HEK293T (cell line): ENCODE measurements at regions not wholly inside any gene's neighbourhood (a gene's known extent, or its start where the extent isn't known, plus 50 kb on each side); places are given as distances from the start of the nearest gene placed in this dataset.

Experiments used
- CTCF ChIA-PET: fragments of 350-600 bp; formaldehyde crosslinking; extraction: SDS; loops from one replicate; lab custom pipeline; 2021; ENCODE audit warnings: antibody characterized with exemption, inconsistent platforms; lab: Yijun Ruan, JAX
- POLR2A ChIA-PET: fragments of 350-600 bp; formaldehyde crosslinking; extraction: SDS; loops from one replicate; lab custom pipeline; 2020; ENCODE audit warnings: antibody characterized with exemption, inconsistent platforms; lab: Yijun Ruan, JAX
- DNase-seq: peaks from one replicate; pipeline ENCODE4 v3.0.0; 2012; ENCODE audit warnings: mixed read lengths; ENCODE audit errors: extremely low spot score
- ARNT ChIP-seq: fragments of 450-650 bp; IDR thresholded peaks from 2 replicates; pipeline ENCODE4 v1.6.1; 2017; ENCODE audit warnings: mild to moderate bottlenecking
- BHLHE40 ChIP-seq: fragments of 450-650 bp; IDR thresholded peaks from 2 replicates; pipeline ENCODE4 v1.6.1; 2016; ENCODE audit warnings: mild to moderate bottlenecking, moderate library complexity, borderline replicate concordance
- CTBP1 ChIP-seq: fragments of 450-650 bp; IDR thresholded peaks from 2 replicates; pipeline ENCODE4 v1.6.1; 2016; ENCODE audit warnings: borderline replicate concordance
- ELF4 ChIP-seq: fragments of 450-650 bp; IDR thresholded peaks from 2 replicates; pipeline ENCODE4 v1.6.1; 2017; ENCODE audit warnings: antibody characterized with exemption
- FOXA1 ChIP-seq: fragments of 450-650 bp; IDR thresholded peaks from 2 replicates; pipeline ENCODE4 v1.6.1; 2016; ENCODE audit warnings: mild to moderate bottlenecking
- FOXK2 ChIP-seq: fragments of 450-650 bp; IDR thresholded peaks from 2 replicates; pipeline ENCODE4 v1.6.1; 2016; ENCODE audit warnings: mild to moderate bottlenecking
- FOXM1 ChIP-seq: fragments of 450-650 bp; IDR thresholded peaks from 2 replicates; pipeline ENCODE4 v1.6.1; 2017; ENCODE audit warnings: mild to moderate bottlenecking, borderline replicate concordance
- HDGF ChIP-seq: fragments of 450-650 bp; IDR thresholded peaks from 2 replicates; pipeline ENCODE4 v1.6.1; 2017; ENCODE audit warnings: antibody characterized with exemption, borderline replicate concordance
- L3MBTL2 ChIP-seq: fragments of 450-650 bp; conservative IDR thresholded peaks from 2 replicates; pipeline ENCODE4 v1.6.1; 2016; ENCODE audit warnings: mild to moderate bottlenecking
- LEF1 ChIP-seq: fragments of 450-650 bp; IDR thresholded peaks from 2 replicates; pipeline ENCODE4 v1.6.1; 2017; ENCODE audit warnings: mild to moderate bottlenecking, borderline replicate concordance
- NFRKB ChIP-seq: fragments of 450-650 bp; IDR thresholded peaks from 2 replicates; pipeline ENCODE4 v1.6.1; 2016; ENCODE audit warnings: mild to moderate bottlenecking, moderate library complexity
- PKNOX1 ChIP-seq: fragments of 450-650 bp; IDR thresholded peaks from 2 replicates; pipeline ENCODE4 v1.6.1; 2016
- SP1 ChIP-seq: fragments of 450-650 bp; IDR thresholded peaks from 2 replicates; pipeline ENCODE4 v1.6.1; 2017
- SUZ12 ChIP-seq: fragments of 450-650 bp; IDR thresholded peaks from 2 replicates; pipeline ENCODE4 v1.6.1; 2016; ENCODE audit warnings: mild to moderate bottlenecking
- TARDBP ChIP-seq: fragments of 450-650 bp; IDR thresholded peaks from 2 replicates; pipeline ENCODE4 v1.6.1; 2016
- ZNF384 ChIP-seq: fragments of 450-650 bp; IDR thresholded peaks from 2 replicates; pipeline ENCODE4 v1.6.1; 2016

- ChIA-PET POLR2A (interaction anchor here (0.6 kb wide), 1 partner anchor 19 kb away, joined by 3 read pairs; no protein-coding TSS in a partner anchor), CTCF (interaction anchor here (0.6 to 1.3 kb wide), 3 partner anchors 10 to 106 kb away, joined by 3 read pairs; no protein-coding TSS in a partner anchor)
- no peak for DNase-seq
- TF ChIP-seq SP1 (no peak), SUZ12 (no peak), ZNF384 (no peak), CTBP1 (no peak), TARDBP (no peak), PKNOX1 (no peak), HDGF (no peak), FOXA1 (no peak), ARNT (no peak), BHLHE40 (no peak), L3MBTL2 (no peak), FOXM1 (no peak), LEF1 (no peak), NFRKB (no peak), FOXK2 (no peak), ELF4 (no peak)
Measured at GRCh38 chr2:234241656-234242458, 191.4 kb downstream of the SPP2 start.

GRCh38 chr2:234240917-234241316 lies 190.4 kb downstream of the SPP2 start:
- ChIA-PET CTCF (no interaction called here), POLR2A (no interaction called here)
- TF ChIP-seq ELF4, result no peak
- no peak for TF ChIP-seq ARNT
- TF ChIP-seq CTBP1, result no peak
- no peak for TF ChIP-seq L3MBTL2
- no peak for TF ChIP-seq FOXM1
- TF ChIP-seq PKNOX1, result no peak
- TF ChIP-seq NFRKB, result no peak
- no peak for TF ChIP-seq HDGF
- no peak for TF ChIP-seq SP1
- no peak for TF ChIP-seq FOXA1
- TF ChIP-seq BHLHE40, result no peak
- TF ChIP-seq LEF1, result no peak
- TF ChIP-seq ZNF384, result no peak
- no peak for TF ChIP-seq FOXK2
- DNase-seq, result no peak

- ChIA-PET CTCF (no interaction called here), POLR2A (no interaction called here)
- TF ChIP-seq L3MBTL2 (no peak), TARDBP (no peak), LEF1 (no peak), SUZ12 (no peak), BHLHE40 (no peak), FOXM1 (no peak), ELF4 (no peak), SP1 (no peak)
- DNase-seq, result no peak
Measured at GRCh38 chr2:234235191-234235590, 184.7 kb downstream of the SPP2 start.

- TF ChIP-seq LEF1, result no peak
- no peak for TF ChIP-seq SUZ12
- no peak for TF ChIP-seq HDGF
- no peak for TF ChIP-seq NFRKB
- TF ChIP-seq SP1, result no peak
- TF ChIP-seq ZNF384, result no peak
- TF ChIP-seq FOXA1, result no peak
- TF ChIP-seq FOXM1, result no peak
- no peak for TF ChIP-seq FOXK2
- TF ChIP-seq TARDBP, result no peak
- TF ChIP-seq ARNT, result no peak
- TF ChIP-seq PKNOX1, result no peak
- no peak for TF ChIP-seq CTBP1
- no peak for TF ChIP-seq BHLHE40
- no peak for TF ChIP-seq ELF4
- TF ChIP-seq L3MBTL2, result no peak
- ChIA-PET CTCF (no interaction called here), POLR2A (no interaction called here)
- no peak for DNase-seq
Measured at GRCh38 chr2:234231460-234231859, 181.0 kb downstream of the SPP2 start.

GRCh38 chr2:234219046-234219310 lies 168.5 kb downstream of the SPP2 start:
- DNase-seq, result no peak
- ChIA-PET CTCF (no interaction called here), POLR2A (no interaction called here)
- TF ChIP-seq CTBP1, result no peak
- TF ChIP-seq ZNF384, result no peak
- TF ChIP-seq TARDBP, result no peak
- TF ChIP-seq NFRKB, result no peak
- TF ChIP-seq ELF4, result no peak
- TF ChIP-seq L3MBTL2, result no peak
- TF ChIP-seq SUZ12, result no peak
- TF ChIP-seq HDGF, result no peak
- no peak for TF ChIP-seq BHLHE40
- no peak for TF ChIP-seq FOXK2
- TF ChIP-seq LEF1, result no peak
- TF ChIP-seq SP1, result no peak
- TF ChIP-seq ARNT, result no peak
- no peak for TF ChIP-seq FOXM1
- no peak for TF ChIP-seq FOXA1
- TF ChIP-seq PKNOX1, result no peak
